Left ventricle myocardium inferior (tissue), 1 donor: ENCODE measurements at regions not wholly inside any gene's neighbourhood (a gene's known extent, or its start where the extent isn't known, plus 50 kb on each side); places are given as distances from the start of the nearest gene placed in this dataset.

Experiments
- DNase-seq: peaks from one replicate; pipeline ENCODE4 v3.0.0-alpha.2; 2020
- H3K27ac ChIP-seq: fragments of 200-600 bp; replicated peaks from 2 replicates; pipeline ENCODE4 v1.8.0; 2021
- H3K27me3 ChIP-seq: fragments of 200-600 bp; 2 replicates; pipeline ENCODE4 v1.8.0; 2021; ENCODE audit warnings: low read depth
- H3K36me3 ChIP-seq: fragments of 200-600 bp; 2 replicates; pipeline ENCODE4 v1.8.0; 2021
- H3K4me1 ChIP-seq: fragments of 200-600 bp; 2 replicates; pipeline ENCODE4 v1.8.0; 2021
- H3K4me3 ChIP-seq: fragments of 200-600 bp; 2 replicates; pipeline ENCODE4 v1.8.0; 2021; ENCODE audit warnings: mild to moderate bottlenecking, moderate library complexity
- H3K9me3 ChIP-seq: fragments of 200-600 bp; replicated peaks from 2 replicates; pipeline ENCODE4 v1.8.0; 2021
- intact Hi-C: fragments of 100-400 bp; cut with micrococcal nuclease; formaldehyde crosslinking; loops from one replicate; pipeline ENCODE4 v1.11.0; 2022
- TF ChIP-seq, protein P1 (sequence below): fragments of 200-600 bp; IDR thresholded peaks from 2 replicates; pipeline ENCODE4 v1.8.0; 2021; ENCODE audit warnings: antibody characterized with exemption, mild to moderate bottlenecking, borderline replicate concordance
- donor health status: DM: no; HTN: yes; CAD: no; lungs with severe emphysema.

DNA sequence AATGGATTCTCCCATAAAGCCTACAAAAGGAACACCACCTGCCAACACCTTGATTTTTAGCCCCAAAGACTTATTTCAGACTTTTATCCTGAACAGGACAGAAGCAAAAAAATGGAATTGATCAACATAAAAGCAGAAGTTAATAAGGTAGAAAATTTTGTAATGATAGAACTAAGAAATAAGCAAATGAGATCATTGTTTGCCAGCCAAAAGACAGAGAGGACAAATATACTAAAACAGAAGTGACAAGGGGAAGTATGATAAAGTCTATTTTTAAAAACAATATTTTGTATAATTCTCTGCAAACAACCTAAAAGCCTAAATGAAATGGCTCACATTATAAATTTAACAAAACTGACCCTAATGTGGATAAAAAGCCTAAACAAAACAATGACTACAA lies 110.5 kb upstream of the PRSS3 start:
- Histone ChIP-seq H3K4me3 (no peak overlapping the region), H3K27me3 (peaks cover 38% of the 10 kb centered on the region), H3K4me1 (no peaks in the 10 kb centered on the region), H3K9me3 (no peaks in the 10 kb centered on the region), H3K27ac (no peak overlapping the region), H3K36me3 (no peaks in the 10 kb centered on the region)
- no peak for DNase-seq
- intact Hi-C loops, result no loop called here
- TF ChIP-seq, protein P1, sequence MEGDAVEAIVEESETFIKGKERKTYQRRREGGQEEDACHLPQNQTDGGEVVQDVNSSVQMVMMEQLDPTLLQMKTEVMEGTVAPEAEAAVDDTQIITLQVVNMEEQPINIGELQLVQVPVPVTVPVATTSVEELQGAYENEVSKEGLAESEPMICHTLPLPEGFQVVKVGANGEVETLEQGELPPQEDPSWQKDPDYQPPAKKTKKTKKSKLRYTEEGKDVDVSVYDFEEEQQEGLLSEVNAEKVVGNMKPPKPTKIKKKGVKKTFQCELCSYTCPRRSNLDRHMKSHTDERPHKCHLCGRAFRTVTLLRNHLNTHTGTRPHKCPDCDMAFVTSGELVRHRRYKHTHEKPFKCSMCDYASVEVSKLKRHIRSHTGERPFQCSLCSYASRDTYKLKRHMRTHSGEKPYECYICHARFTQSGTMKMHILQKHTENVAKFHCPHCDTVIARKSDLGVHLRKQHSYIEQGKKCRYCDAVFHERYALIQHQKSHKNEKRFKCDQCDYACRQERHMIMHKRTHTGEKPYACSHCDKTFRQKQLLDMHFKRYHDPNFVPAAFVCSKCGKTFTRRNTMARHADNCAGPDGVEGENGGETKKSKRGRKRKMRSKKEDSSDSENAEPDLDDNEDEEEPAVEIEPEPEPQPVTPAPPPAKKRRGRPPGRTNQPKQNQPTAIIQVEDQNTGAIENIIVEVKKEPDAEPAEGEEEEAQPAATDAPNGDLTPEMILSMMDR, result no peak

DNA sequence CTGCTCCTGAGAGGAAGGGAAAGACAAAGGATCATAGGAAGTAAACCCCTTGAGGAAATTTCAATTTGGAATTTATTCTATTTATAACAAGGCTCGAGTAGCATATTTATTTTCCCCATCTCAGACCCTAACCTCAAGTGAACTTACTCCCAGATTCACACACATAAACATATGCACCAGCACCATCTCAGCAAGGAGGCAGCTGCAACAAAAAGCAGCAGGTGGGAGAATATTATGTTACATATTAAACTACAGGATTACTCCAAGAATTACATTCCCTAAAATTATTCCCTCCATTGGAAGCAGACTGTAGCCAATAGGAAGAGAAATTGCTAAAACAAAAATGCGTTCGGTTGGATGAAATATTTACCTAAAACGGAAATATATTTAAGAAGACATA lies 108.4 kb upstream of the PRSS3 start:
- H3K4me3 ChIP-seq, result no peak overlapping the region
- H3K36me3 ChIP-seq, result no peaks in the 10 kb centered on the region
- H3K9me3 ChIP-seq, result no peaks in the 10 kb centered on the region
- no peak for DNase-seq
- H3K27me3 ChIP-seq, result peaks cover 29% of the 10 kb centered on the region
- intact Hi-C loops, result no loop called here
- TF ChIP-seq, protein P1, result no peak
- H3K27ac ChIP-seq, result no peak overlapping the region
- H3K4me1 ChIP-seq, result no peaks in the 10 kb centered on the region

DNA sequence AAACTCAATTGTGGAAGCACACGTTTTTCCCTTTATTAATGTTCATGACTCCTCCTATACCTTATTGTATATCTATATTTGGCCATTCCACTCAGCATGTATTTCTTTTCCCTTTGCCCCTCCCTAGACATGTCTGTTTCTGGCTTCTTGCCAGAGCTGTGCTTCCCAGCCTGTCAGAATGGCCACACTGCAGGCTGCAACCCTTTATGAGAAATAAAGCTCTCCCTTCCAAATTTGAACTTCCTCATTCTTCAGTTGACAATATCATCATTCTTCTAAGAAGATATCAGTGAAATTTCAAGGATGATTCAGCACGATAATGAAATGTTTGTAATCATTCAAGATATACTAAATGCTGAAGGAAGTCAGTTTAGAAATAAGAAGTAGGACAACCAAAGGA lies 107.6 kb upstream of the PRSS3 start:
- Histone ChIP-seq H3K27ac (no peak overlapping the region), H3K4me3 (no peak overlapping the region), H3K4me1 (no peaks in the 10 kb centered on the region), H3K9me3 (no peaks in the 10 kb centered on the region), H3K27me3 (peaks cover 29% of the 10 kb centered on the region), H3K36me3 (no peaks in the 10 kb centered on the region)
- no peak for DNase-seq
- intact Hi-C loops, result no loop called here
- TF ChIP-seq, protein P1, result no peak

DNA sequence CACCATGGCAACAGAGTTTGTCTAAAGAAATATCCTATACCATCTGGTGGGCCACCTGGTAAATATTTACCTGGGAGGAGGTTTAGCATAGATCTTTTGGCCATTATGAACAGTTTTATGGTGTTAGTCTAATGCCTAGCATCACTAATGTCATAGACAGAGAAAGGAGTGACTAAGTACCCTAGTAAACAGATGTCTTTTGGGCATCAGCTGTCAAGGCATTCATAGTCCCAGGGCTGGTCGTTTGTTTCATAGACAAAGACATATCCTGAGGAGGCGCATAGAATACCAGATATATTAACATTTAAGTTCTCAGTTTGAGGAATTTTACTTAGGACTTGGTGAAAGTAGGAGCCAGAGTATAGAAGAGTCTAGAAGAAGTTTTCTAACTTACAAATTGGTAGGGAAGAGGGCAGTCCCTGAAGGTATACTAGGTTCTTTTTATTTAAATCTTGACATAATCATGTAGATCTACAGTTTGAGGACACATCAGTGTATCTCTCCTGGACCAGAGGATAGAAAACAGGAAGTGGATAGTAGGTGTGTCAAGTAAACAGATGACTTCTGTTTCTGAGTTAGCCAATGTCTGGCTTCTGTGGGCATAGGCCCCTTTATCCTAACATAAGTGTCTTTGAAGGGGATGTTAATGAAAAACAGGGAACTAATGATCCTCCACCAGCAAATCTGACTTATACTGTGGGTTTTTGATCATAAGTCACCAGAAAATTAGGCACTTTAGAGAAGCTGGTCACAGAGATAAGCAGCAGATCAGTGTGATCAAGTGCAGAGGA lies 105.0 kb upstream of the PRSS3 start:
- intact Hi-C loops, result no loop called here
- H3K27me3 ChIP-seq, result peaks cover 14% of the 10 kb centered on the region
- no peaks in the 10 kb centered on the region for H3K4me1 ChIP-seq
- no peaks in the 10 kb centered on the region for H3K36me3 ChIP-seq
- H3K4me3 ChIP-seq, result no peak overlapping the region
- no peak overlapping the region for H3K27ac ChIP-seq
- DNase-seq, result no peak
- no peaks in the 10 kb centered on the region for H3K9me3 ChIP-seq
- TF ChIP-seq, protein P1, result no peak

DNA sequence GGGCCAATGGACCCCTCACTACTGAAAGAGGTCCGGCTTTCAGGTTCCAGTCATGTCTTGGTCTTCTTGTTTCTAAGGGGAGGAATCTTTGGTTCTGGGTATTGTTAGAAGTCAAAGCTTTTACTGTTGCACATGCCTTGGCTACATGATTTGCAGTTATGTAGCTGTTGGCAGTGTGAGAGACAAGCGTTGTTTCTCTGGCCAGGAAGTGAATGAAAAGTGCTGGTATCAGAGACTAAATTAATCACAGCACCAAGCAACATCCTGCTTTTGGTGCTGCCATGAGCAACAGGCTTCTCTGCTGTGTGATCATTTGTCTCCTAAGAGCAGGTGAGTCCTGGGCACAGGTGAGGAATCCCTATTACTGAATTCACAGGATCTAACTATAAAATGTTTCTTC lies 100.1 kb upstream of the PRSS3 start:
- intact Hi-C loops, result no loop called here
- no peak overlapping the region for H3K4me3 ChIP-seq
- H3K4me1 ChIP-seq, result no peaks in the 10 kb centered on the region
- TF ChIP-seq, protein P1, result no peak
- no peak for DNase-seq
- peaks cover 12% of the 10 kb centered on the region for H3K27me3 ChIP-seq
- no peaks in the 10 kb centered on the region for H3K9me3 ChIP-seq
- H3K36me3 ChIP-seq, result no peaks in the 10 kb centered on the region
- no peak overlapping the region for H3K27ac ChIP-seq
